ENCODE measurements at regions not wholly inside any gene's neighbourhood (a gene's known extent, or its start where the extent isn't known, plus 50 kb on each side); places are given as distances from the start of the nearest gene placed in this dataset.

GRCh38 chr1:188988589-188988988 lies 1489.1 kb downstream of the BRINP3 start:
- Histone ChIP-seq H3K9me3 (no peaks in the 10 kb centered on the region), H3K27ac (no peak overlapping the region), H3K36me3 (no peaks in the 10 kb centered on the region), H3K4me3 (no peak overlapping the region), H3K27me3 (no peaks in the 10 kb centered on the region), H3K4me1 (no peaks in the 10 kb centered on the region)
- no peak for DNase-seq
- TF ChIP-seq CTCF (IDR thresholded peaks at IDR 0.05) (no peak), POLR2A (IDR thresholded peaks at IDR 0.05) (no peak)
- 56 to 58% methylated on average over 3 of the region's 3 CpGs for WGBS, 2 donors
- intact Hi-C loops (cut with DNase I) = no loop called here

- no peaks in the 10 kb centered on the region for H3K4me1 ChIP-seq
- DNase-seq = no peak
- TF ChIP-seq POLR2A (IDR thresholded peaks at IDR 0.05) (no peak), CTCF (IDR thresholded peaks at IDR 0.05) (no peak)
- intact Hi-C loops (cut with DNase I) = no loop called here
- no peak overlapping the region for H3K4me3 ChIP-seq
- no peaks in the 10 kb centered on the region for H3K27me3 ChIP-seq
- no peak overlapping the region for H3K27ac ChIP-seq
- 60 to 63% methylated on average over 2 of the region's 2 CpGs for WGBS, 2 donors
- H3K9me3 ChIP-seq = no peaks in the 10 kb centered on the region
- H3K36me3 ChIP-seq = no peaks in the 10 kb centered on the region
Observed at GRCh38 chr1:188991221-188991930, 1486.3 kb downstream of the BRINP3 start.

- Histone ChIP-seq H3K4me3 (no peak overlapping the region), H3K36me3 (no peaks in the 10 kb centered on the region), H3K27me3 (no peaks in the 10 kb centered on the region), H3K27ac (no peak overlapping the region), H3K9me3 (no peaks in the 10 kb centered on the region), H3K4me1 (no peaks in the 10 kb centered on the region)
- intact Hi-C loops (cut with DNase I) = no loop called here
- DNase-seq = no peak
- WGBS, 2 donors = 43 to 48% methylated on average over 3 of the region's 3 CpGs
- TF ChIP-seq CTCF (IDR thresholded peaks at IDR 0.05) (no peak), POLR2A (IDR thresholded peaks at IDR 0.05) (no peak)
Observed at GRCh38 chr1:189007824-189008223, 1469.8 kb downstream of the BRINP3 start.

- WGBS, 2 donors = 67 to 68% methylated on average over 5 of the region's 5 CpGs
- Histone ChIP-seq H3K4me1 (no peaks in the 10 kb centered on the region), H3K36me3 (no peaks in the 10 kb centered on the region), H3K4me3 (no peak overlapping the region), H3K27me3 (no peaks in the 10 kb centered on the region), H3K9me3 (no peaks in the 10 kb centered on the region), H3K27ac (no peak overlapping the region)
- intact Hi-C loops (cut with DNase I) = no loop called here
- DNase-seq = no peak
- TF ChIP-seq CTCF (IDR thresholded peaks at IDR 0.05) = no peak
- no peak for TF ChIP-seq POLR2A (IDR thresholded peaks at IDR 0.05)
Observed at GRCh38 chr1:189021577-189021976, 1456.1 kb downstream of the BRINP3 start.

GRCh38 chr1:189022015-189022414 lies 1455.6 kb downstream of the BRINP3 start:
- TF ChIP-seq POLR2A (IDR thresholded peaks at IDR 0.05) (no peak), CTCF (IDR thresholded peaks at IDR 0.05) (no peak)
- Histone ChIP-seq H3K27ac (no peak overlapping the region), H3K27me3 (no peaks in the 10 kb centered on the region), H3K36me3 (no peaks in the 10 kb centered on the region), H3K9me3 (no peaks in the 10 kb centered on the region), H3K4me3 (no peak overlapping the region), H3K4me1 (no peaks in the 10 kb centered on the region)
- 82 to 83% methylated on average over 4 of the region's 4 CpGs for WGBS, 2 donors
- intact Hi-C loops (cut with DNase I) = no loop called here
- no peak for DNase-seq

Data from esophagus squamous epithelium (tissue), 5 donors.